SHP77 (cell line): ENCODE measurements at regions not wholly inside any gene's neighbourhood (a gene's known extent, or its start where the extent isn't known, plus 50 kb on each side); places are given as distances from the start of the nearest gene placed in this dataset.

Experiments used
- DNase-seq, 2 experiments: peaks; one replicate each; lab custom pipeline; 2025; lab: John Stamatoyannopoulos, UW

DNA sequence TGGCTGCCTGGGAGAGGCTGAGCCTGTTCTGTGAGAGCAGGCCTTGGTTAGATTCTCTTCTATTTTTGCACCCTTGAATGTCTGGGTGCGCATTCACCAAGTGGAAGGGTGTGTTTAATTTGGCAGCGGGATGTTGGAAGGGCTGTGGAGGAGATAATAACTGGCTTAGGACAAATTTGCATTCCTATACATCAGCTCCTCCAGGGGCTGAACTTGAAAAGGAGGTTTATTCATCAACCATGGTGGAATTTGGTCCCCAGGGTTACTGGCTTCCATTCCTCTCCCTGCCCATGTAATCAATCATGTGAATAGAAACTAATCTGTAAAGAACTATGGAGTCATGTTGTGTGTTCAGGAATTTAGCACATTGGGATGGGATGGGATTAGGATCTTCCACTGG, 100.2 kb upstream of the FOXF1 start:
- DNase-seq = no peak

DNA sequence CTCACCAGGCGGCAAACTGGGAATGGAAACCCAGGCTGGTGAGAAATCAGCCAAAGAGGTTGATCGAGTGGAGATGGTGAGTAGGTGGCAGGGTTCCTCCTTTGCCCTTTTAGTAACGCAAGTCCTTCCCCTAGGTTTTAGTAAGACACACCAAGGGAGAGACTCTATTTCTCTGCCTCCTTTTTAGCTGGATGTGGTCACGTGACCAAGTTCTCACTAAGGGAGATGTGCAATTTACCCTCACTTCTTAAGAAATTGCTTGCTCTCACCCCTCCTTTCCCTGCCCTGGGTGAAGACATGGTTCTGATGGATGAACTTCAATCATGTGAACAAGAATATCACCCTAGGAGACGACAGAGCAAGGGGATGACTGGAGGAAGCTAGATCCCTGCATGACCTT, 99.8 kb upstream of the FOXF1 start:
- no peak for DNase-seq

GRCh38 chr16:86411897-86412296, 98.4 kb upstream of the FOXF1 start:
- no peak for DNase-seq

- DNase-seq = no peak
These were observed 95.2 kb upstream of the FOXF1 start for GRCh38 chr16:86414991-86415740.

DNA sequence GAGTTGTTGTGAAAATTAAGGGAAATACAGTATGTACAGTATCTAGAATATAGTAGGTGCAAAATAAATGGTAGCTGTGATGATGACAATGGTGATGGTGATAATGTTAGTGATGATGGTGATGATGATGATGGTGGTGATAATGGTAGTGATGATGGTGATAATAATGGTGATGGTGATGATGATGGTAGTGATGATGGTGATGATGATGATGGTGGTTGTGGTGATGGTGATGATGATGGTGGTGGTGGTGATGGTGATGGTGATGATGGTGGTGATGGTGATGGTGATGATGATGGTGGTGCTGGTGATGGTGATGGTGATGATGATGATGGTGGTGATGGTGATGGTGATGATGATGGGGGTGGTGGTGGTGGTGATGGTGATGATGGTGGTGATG, 91.3 kb upstream of the FOXF1 start:
- DNase-seq = no peak

- no peak for DNase-seq
These were observed 90.8 kb upstream of the FOXF1 start for GRCh38 chr16:86419518-86419917.

- no peak for DNase-seq
These were observed 88.3 kb upstream of the FOXF1 start for GRCh38 chr16:86421995-86422394.

GRCh38 chr16:86424398-86424797, 85.9 kb upstream of the FOXF1 start:
- DNase-seq = no peak

DNA sequence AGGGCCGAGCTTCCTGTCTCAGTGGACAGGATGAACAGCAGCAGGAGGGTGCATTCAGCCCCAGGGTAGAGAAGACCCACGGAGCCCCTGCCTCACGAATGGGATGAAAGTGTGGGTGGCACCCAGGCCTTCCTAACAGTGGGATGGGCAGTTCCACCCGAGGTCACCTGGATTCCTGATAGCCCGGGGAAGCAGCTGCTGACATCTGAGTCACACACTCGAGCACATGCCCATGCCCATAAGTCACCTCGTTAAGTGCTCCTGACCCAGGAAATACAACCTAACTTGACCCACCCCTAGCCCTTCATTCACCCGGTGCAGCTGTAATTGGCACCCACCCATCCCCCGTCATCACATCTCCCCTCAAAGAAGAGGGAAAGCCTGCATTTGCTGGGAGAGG, 85.3 kb upstream of the FOXF1 start:
- no peak for DNase-seq

DNA sequence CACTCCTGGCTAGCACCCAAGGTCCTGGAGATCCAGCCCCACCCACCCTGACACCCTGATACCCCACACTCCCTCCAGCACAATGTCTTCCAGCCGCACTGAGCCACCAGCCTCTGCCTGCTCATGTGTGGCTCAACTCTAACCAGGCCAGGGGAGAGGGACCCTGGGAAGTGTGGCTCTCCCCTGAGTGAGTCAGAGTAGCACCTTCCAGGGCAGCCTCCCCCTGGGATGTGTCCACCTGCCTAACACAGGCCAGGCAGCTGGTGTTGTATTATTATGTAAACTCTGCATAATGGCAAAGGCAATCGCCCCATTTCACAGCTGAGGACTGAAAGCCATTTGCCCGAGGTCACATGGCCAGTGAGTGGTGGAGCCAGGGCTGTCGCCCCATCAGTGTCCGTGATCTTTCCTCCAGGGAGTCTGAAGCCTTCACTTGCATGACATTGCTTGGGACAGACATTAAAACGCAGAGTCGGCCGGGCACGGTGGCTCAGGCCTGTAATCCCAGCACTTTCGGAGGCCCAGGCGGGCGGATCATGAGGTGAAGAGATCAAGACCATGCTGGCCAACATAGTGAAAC, 84.2 kb upstream of the FOXF1 start:
- no peak for DNase-seq

DNA sequence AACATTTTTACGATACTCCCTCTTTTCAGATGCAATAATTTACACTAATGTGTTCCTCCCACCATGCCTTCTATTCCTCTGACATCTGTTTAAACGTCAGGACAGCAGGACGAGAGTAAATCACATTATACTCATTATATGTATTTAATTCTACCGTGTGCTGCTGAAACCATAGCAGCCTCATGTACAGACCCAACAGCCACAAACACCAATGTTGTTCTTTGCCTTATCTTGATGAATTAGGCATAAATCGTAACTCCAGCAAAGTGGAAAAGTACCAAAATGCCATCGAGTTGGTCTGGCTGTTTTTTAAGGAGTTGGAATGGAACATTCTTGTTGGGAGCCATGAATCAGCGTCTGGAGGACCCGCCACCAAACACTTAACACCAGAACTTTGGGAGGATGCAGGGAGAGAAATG, 82.9 kb upstream of the FOXF1 start:
- DNase-seq = no peak

DNA sequence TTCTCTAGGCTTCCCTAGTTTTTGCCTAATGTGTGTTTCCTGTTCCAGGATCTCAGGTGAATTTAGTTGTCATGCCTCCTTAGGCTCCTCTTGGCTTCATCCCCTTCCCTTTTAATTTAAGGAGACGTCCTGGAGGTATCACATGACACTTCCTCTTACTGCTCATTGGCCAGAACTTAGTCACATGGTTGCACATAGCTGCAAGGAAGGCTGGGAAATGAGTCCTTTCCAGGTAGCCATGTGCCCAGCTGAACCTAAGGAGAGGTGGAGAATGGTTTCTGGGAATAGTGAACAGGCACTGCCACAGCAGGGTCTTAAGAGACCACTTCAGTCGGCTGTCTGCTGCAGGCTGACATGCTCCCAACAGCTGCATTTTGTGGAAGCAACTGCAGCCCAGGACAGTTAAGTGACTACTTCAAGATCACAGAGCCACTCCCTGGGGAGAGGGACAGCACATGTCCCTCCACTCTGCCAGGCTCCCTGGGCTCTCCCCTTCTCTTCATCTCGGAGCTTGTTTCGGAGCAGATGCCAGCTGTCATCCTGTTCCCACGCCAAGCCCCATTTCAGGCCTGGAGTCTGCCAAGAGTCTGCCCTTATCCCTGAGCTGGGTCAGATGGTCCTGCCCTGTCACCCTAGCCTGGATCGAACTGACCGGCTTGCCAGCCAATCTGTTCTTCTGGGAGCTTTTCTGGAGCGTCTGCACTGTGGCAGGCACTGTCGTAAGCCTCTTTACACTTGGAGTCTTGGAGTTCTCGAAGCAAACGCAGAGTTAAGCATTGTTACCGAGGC, 81.4 kb upstream of the FOXF1 start:
- no peak for DNase-seq

GRCh38 chr16:86429663-86430062, 80.7 kb upstream of the FOXF1 start:
- no peak for DNase-seq

GRCh38 chr16:86430814-86431213, 79.5 kb upstream of the FOXF1 start:
- DNase-seq = no peak

- no peak for DNase-seq
These were observed 78.8 kb upstream of the FOXF1 start for GRCh38 chr16:86431540-86431939.

DNA sequence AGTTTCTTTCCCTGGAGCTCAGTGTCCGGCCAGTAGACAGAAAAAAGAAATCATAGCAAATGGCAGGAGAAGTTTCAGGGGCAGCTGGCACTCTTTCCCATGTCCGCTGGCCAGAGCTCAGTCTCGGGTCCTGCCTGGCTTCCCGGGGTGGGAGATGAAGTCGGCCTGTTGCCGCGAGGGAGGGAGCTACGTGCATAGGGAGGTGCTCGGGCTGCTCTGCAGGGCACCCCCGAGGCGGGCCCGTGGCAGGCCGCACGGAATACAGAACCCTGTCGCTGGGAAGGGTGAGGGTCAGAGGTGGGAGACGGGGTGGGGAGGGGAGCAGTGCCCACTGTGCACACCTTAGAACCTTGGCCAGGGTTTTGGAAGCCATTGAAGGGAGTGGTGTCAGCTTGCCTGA, 78.3 kb upstream of the FOXF1 start:
- DNase-seq = no peak

DNA sequence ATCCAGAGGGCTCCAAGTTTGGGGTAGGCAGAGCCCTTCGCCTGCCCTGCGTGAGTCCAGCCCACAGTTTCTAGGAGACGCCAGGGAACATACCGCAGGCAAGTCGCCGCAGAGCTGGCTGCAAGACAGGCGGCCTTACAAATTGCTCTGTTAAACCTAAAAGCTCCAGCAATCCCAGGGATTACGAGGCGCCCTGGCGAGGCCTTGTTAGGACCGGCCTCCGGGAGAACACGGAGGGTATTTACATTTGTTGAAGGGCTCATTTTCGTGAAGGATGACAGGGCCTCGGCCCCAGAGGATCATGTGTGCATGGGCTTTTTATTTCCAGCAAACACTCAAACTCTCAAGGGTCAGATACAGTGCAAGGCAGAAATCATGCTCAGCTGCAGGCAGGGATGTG, 77.6 kb upstream of the FOXF1 start:
- DNase-seq = no peak

DNA sequence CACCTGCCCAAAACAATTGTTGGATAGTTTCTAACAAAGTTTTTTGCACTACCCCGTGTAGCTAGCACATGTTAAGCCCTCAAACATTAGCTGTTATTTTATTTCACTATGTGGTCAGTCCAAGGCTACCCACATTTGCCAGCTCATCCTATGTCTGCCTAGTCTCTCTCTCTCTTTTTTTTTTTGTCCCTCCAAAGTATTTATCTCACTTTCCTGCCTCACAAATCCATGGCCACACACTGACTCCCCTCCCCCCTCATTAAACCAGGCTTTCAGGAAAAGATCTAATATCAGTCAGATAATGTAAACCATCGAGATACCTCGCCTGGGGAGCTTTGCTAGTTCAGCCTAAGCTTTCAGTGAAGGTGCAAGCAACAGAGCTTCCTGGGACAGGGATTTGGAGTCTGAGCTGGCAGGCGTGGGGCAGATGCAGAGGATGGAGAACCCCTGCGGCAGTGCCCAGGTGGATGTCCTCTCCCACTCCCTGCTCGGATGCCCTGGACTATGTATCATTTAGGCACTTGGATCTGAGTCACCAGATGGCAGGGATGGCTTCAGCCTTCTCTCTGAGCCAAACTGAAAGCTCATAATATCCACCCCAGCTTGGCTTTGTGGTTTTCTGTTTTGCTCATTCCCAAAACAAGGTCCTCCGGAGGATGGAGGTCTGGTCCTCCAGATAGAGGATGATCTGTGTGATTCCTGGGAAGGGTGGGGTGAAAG, 73.7 kb upstream of the FOXF1 start:
- DNase-seq = no peak

GRCh38 chr16:86437348-86437747, 73.0 kb upstream of the FOXF1 start:
- DNase-seq = no peak

- DNase-seq = no peak
These were observed 67.6 kb upstream of the FOXF1 start for GRCh38 chr16:86442703-86443102.

DNA sequence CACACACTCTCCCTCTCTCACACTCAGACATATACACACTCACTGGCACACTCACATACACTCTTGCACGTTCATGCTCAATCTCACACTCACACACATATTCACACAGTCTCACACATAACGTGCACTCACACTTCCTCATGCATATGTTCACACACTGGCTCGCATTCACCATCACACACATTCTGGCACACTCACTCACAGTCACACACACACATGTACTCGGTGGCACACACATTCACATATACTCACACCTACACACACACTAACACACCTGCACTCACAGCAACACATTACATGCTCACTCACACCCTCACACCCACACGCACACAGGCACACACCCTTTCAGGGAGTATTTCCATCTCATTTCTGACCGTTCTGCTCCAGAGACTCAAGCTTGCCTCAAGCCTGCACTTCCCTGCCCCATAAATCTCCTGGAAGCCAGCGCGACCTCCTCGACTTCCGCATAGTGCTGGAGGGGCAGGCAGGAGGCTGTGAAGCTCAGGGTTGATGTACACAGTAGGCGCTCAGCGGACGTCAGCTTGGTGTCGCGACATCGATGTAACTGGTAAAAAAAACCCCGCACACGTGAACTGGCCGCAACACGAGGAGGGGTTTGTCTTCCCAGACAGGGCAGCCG, 66.7 kb upstream of the FOXF1 start:
- no peak for DNase-seq

- no peak for DNase-seq
These were observed 66.1 kb upstream of the FOXF1 start for GRCh38 chr16:86444261-86444660.
